ENCODE measurements at regions not wholly inside any gene's neighbourhood (a gene's known extent, or its start where the extent isn't known, plus 50 kb on each side); places are given as distances from the start of the nearest gene placed in this dataset.
"Not testable (repeated sequence)": the region's sequence is repeated elsewhere in the genome, so short reads cannot be mapped to it uniquely, and the experiment has no call there.

- not testable (repeated sequence) for DNase-seq (ENCODE audit: low spot score)
These were observed 302.0 kb upstream of the ST8SIA4 start for GRCh38 chr5:101205065-101205464.

GRCh38 chr5:101180365-101180764 lies 277.3 kb upstream of the ST8SIA4 start:
- DNase-seq (ENCODE audit: low spot score), result not testable (repeated sequence)

- no peak for DNase-seq (ENCODE audit: low spot score)
These were observed 273.5 kb upstream of the ST8SIA4 start for GRCh38 chr5:101176605-101177004.

- no peak for DNase-seq (ENCODE audit: low spot score)
These were observed 271.9 kb upstream of the ST8SIA4 start for GRCh38 chr5:101174981-101175380.

GRCh38 chr5:101163088-101163487 lies 260.0 kb upstream of the ST8SIA4 start:
- no peak for DNase-seq (ENCODE audit: low spot score)

GRCh38 chr5:101160002-101160401 lies 256.9 kb upstream of the ST8SIA4 start:
- no peak for DNase-seq (ENCODE audit: low spot score)

- no peak for DNase-seq (ENCODE audit: low spot score)
These were observed 255.9 kb upstream of the ST8SIA4 start for GRCh38 chr5:101159006-101159405.

GRCh38 chr5:101153526-101153925 lies 250.4 kb upstream of the ST8SIA4 start:
- no peak for DNase-seq (ENCODE audit: low spot score)

- no peak for DNase-seq (ENCODE audit: low spot score)
These were observed 240.4 kb upstream of the ST8SIA4 start for GRCh38 chr5:101143526-101143925.

- no peak for DNase-seq (ENCODE audit: low spot score)
These were observed 239.0 kb upstream of the ST8SIA4 start for GRCh38 chr5:101142102-101142501.

- no peak for DNase-seq (ENCODE audit: low spot score)
These were observed 233.4 kb upstream of the ST8SIA4 start for GRCh38 chr5:101136454-101136853.

- no peak for DNase-seq (ENCODE audit: low spot score)
These were observed 220.3 kb upstream of the ST8SIA4 start for GRCh38 chr5:101123363-101123762.

GRCh38 chr5:101112645-101113044 lies 209.6 kb upstream of the ST8SIA4 start:
- DNase-seq (ENCODE audit: low spot score), result no peak

- no peak for DNase-seq (ENCODE audit: low spot score)
These were observed 200.8 kb upstream of the ST8SIA4 start for GRCh38 chr5:101103874-101104273.

GRCh38 chr5:101102506-101102905 lies 199.4 kb upstream of the ST8SIA4 start:
- no peak for DNase-seq (ENCODE audit: low spot score)

- no peak for DNase-seq (ENCODE audit: low spot score)
These were observed 188.8 kb upstream of the ST8SIA4 start for GRCh38 chr5:101091902-101092301.

GRCh38 chr5:101084353-101084752 lies 181.3 kb upstream of the ST8SIA4 start:
- DNase-seq (ENCODE audit: low spot score), result no peak

- no peak for DNase-seq (ENCODE audit: low spot score)
These were observed 177.6 kb upstream of the ST8SIA4 start for GRCh38 chr5:101080462-101081240.

- DNase-seq (ENCODE audit: low spot score), result no peak
These were observed 165.2 kb upstream of the ST8SIA4 start for GRCh38 chr5:101068298-101068697.

- no peak for DNase-seq (ENCODE audit: low spot score)
These were observed 164.3 kb upstream of the ST8SIA4 start for GRCh38 chr5:101067429-101067828.

- DNase-seq (ENCODE audit: low spot score), result no peak
These were observed 159.8 kb upstream of the ST8SIA4 start for GRCh38 chr5:101062902-101063301.

- no peak for DNase-seq (ENCODE audit: low spot score)
These were observed 144.1 kb upstream of the ST8SIA4 start for GRCh38 chr5:101047181-101047580.

- no peak for DNase-seq (ENCODE audit: low spot score)
These were observed 142.6 kb upstream of the ST8SIA4 start for GRCh38 chr5:101045689-101046088.

GRCh38 chr5:101040002-101040401 lies 136.9 kb upstream of the ST8SIA4 start:
- DNase-seq (ENCODE audit: low spot score), result not testable (repeated sequence)

Data from AG08396 (cell line).